T47D (cell line): ENCODE measurements at regions not wholly inside any gene's neighbourhood (a gene's known extent, or its start where the extent isn't known, plus 50 kb on each side); places are given as distances from the start of the nearest gene placed in this dataset.
"Not testable (repeated sequence)": the region's sequence is repeated elsewhere in the genome, so short reads cannot be mapped to it uniquely, and the experiment has no call there.

Experiments
- DNase-seq, 2 experiments: peaks; one replicate each; pipeline versions ENCODE4 v3.0.0 to v3.0.0-alpha.2; 2011 to 2012; ENCODE audit warnings: low read depth in 1 of 2, low spot score in 1 of 2
- JUND ChIP-seq: IDR thresholded peaks from 2 replicates; pipeline ENCODE4 v1.6.1; 2012; ENCODE audit warnings: low read depth
- in situ Hi-C: cut with HindIII; loops from 2 replicates; pipeline ENCODE4 v1.10.0; 2016; ENCODE audit warnings: low sequenced_read_pairs, low pct_unique_long_range_greater_than_20kb

- in situ Hi-C loops = no loop called here
- TF ChIP-seq JUND = no peak
- DNase-seq = peak in 1 of 2 experiments; percentile 2
These were observed 202.1 kb upstream of the IGFBP7 start for GRCh38 chr4:57312296-57312695.

- no peak for DNase-seq
These were observed 199.5 kb upstream of the IGFBP7 start for GRCh38 chr4:57309658-57310057.

GRCh38 chr4:57308301-57308700 lies 198.1 kb upstream of the IGFBP7 start:
- peak in 1 of 2 experiments; percentile 53 for DNase-seq
- in situ Hi-C loops = no loop called here
- no peak for TF ChIP-seq JUND

More at GRCh38 chr4:57309658-57310057, 199.5 kb upstream of the IGFBP7 start:
- in situ Hi-C loops = no loop called here
- TF ChIP-seq JUND = no peak

- DNase-seq = no peak
- in situ Hi-C loops = no loop called here
- TF ChIP-seq JUND = no peak
These were observed 195.7 kb upstream of the IGFBP7 start for GRCh38 chr4:57305836-57306235.

GRCh38 chr4:57303012-57303751 lies 193.0 kb upstream of the IGFBP7 start:
- DNase-seq = peak in 1 of 2 experiments; percentile 18
- in situ Hi-C loops = no loop called here
- TF ChIP-seq JUND = no peak

- in situ Hi-C loops, DNase-seq: not testable (repeated sequence)
These were observed 190.1 kb upstream of the IGFBP7 start for GRCh38 chr4:57300300-57300699.

GRCh38 chr4:57291911-57292310 lies 181.7 kb upstream of the IGFBP7 start:
- DNase-seq = no peak
- no peak for TF ChIP-seq JUND
- in situ Hi-C loops = no loop called here

- in situ Hi-C loops = no loop called here
- no peak for DNase-seq
- TF ChIP-seq JUND = no peak
These were observed 177.8 kb upstream of the IGFBP7 start for GRCh38 chr4:57287687-57288604.

GRCh38 chr4:57282933-57283310 lies 172.7 kb upstream of the IGFBP7 start:
- DNase-seq = no peak
- TF ChIP-seq JUND = no peak
- in situ Hi-C loops = no loop called here

GRCh38 chr4:57280481-57280880 lies 170.3 kb upstream of the IGFBP7 start:
- DNase-seq = no peak
- in situ Hi-C loops = no loop called here
- TF ChIP-seq JUND = no peak

GRCh38 chr4:57278780-57279179 lies 168.6 kb upstream of the IGFBP7 start:
- no peak for TF ChIP-seq JUND
- in situ Hi-C loops = no loop called here
- no peak for DNase-seq

GRCh38 chr4:57274082-57274481 lies 163.9 kb upstream of the IGFBP7 start:
- TF ChIP-seq JUND = no peak
- in situ Hi-C loops = no loop called here
- DNase-seq = no peak

- DNase-seq = no peak
- in situ Hi-C loops = no loop called here
- TF ChIP-seq JUND = no peak
These were observed 160.2 kb upstream of the IGFBP7 start for GRCh38 chr4:57270346-57270745.
